22Rv1 (cell line): ENCODE measurements at regions not wholly inside any gene's neighbourhood (a gene's known extent, or its start where the extent isn't known, plus 50 kb on each side); places are given as distances from the start of the nearest gene placed in this dataset.

Source experiments
- CTCF ChIP-seq: fragments of 450-650 bp; IDR thresholded peaks from 2 replicates; pipeline ENCODE4 v1.5.1; 2017; ENCODE audit warnings: mild to moderate bottlenecking
- ZFX ChIP-seq: fragments of 450-650 bp; IDR thresholded peaks from 2 replicates; pipeline ENCODE4 v1.6.1; 2017; ENCODE audit warnings: antibody characterized with exemption, borderline replicate concordance

- TF ChIP-seq CTCF (peak; percentile 41), ZFX (no peak)
These were observed 801.5 kb upstream of the SPRY2 start for GRCh38 chr13:81142306-81142999.
